HCT116 (cell line): ENCODE measurements at regions not wholly inside any gene's neighbourhood (a gene's known extent, or its start where the extent isn't known, plus 50 kb on each side); places are given as distances from the start of the nearest gene placed in this dataset.

ENCODE experiments used
- ATAC-seq: fragments of 200-7000 bp; cut with Tn5 transposase; 2 replicates; pipeline ENCODE4 v1.9.1; 2020; ENCODE audit warnings: mild to moderate bottlenecking, moderate library complexity
- BruUV-seq: library from RNA; stranded (reverse); fragments of 400-500 nt; replicated peaks from 2 replicates; lab custom pipeline; 2021; lab: Mats Ljungman, UMichigan
- CTCF ChIA-PET: fragments of 300-600 bp; sonication (Branson Sonifier 250); formaldehyde crosslinking; loops from one replicate; lab custom pipeline; 2021; ENCODE audit warnings: antibody characterized with exemption; lab: Charles Lee
- POLR2A ChIA-PET: fragments of 300-600, 350-600 bp; sonication (Branson Sonifier 250); formaldehyde crosslinking; loops from one replicate; lab custom pipeline; 2021; ENCODE audit warnings: antibody characterized with exemption; lab: Charles Lee
- RAD21 ChIA-PET, 2 experiments: fragments of 300-600 bp; sonication (Branson Sonifier 250); formaldehyde crosslinking; loops; one replicate each; lab custom pipeline; 2023; ENCODE audit warnings: low total read pairs in 2 of 2; ENCODE audit not compliant: uncharacterized antibody in 2 of 2, unreplicated experiment in 2 of 2, low non-redundant PET in 1 of 2; lab: Charles Lee
- DNase-seq: peaks from one replicate; pipeline ENCODE4 v3.0.0-alpha.2; 2010; ENCODE audit warnings: low read depth, low spot score
- H2AFZ ChIP-seq: fragments of 200-600 bp; shearing (Covaris generic), sonication (generic); 2 replicates; pipeline ENCODE4 v1.6.1; 2017; ENCODE audit warnings: low read depth, mixed run types, mixed read lengths, antibody characterized with exemption, low read length; ENCODE audit not compliant: poor library complexity, severe bottlenecking
- H3K27ac ChIP-seq: 2 replicates; pipeline ENCODE4 v1.5.1; 2012; ENCODE audit warnings: low read depth, low read length
- H3K27me3 ChIP-seq: fragments of 200-600 bp; sonication (generic); 2 replicates; pipeline ENCODE4 v1.6.1; 2016; ENCODE audit warnings: mixed run types, low read length, mixed read lengths; ENCODE audit not compliant: insufficient read depth
- H3K36me3 ChIP-seq, 2 experiments: fragments of 200-500 bp in 1 of 2; fragments of 200-600 bp in 1 of 2; sonication (Bioruptor generic) in 1 of 2; sonication (generic) in 1 of 2; 2 replicates each; pipeline versions ENCODE4 v1.5.1 to v1.6.1; 2014 to 2016; ENCODE audit warnings: low read length in 2 of 2, inconsistent platforms in 1 of 2, mixed read lengths in 1 of 2, mixed run types in 1 of 2; ENCODE audit not compliant: insufficient read depth in 2 of 2, control insufficient read depth in 1 of 2
- H3K4me1 ChIP-seq, 2 experiments: fragments of 200-600 bp in 1 of 2; sonication (generic) in 1 of 2; 2 replicates each; pipeline versions ENCODE4 v1.5.1 to v1.6.1; 2012 to 2017; ENCODE audit warnings: low read length in 2 of 2, inconsistent platforms in 1 of 2, mild to moderate bottlenecking in 1 of 2, mixed read lengths in 1 of 2, mixed run types in 1 of 2, moderate library complexity in 1 of 2; ENCODE audit not compliant: insufficient read depth in 2 of 2, control insufficient read depth in 1 of 2
- H3K4me2 ChIP-seq: fragments of 200-600 bp; sonication (generic); 2 replicates; pipeline ENCODE4 v1.6.1; 2017; ENCODE audit warnings: mixed run types, low read length, mixed read lengths
- H3K4me3 ChIP-seq, 2 experiments: fragments of 200-600 bp in 1 of 2; sonication (generic) in 1 of 2; replicated peaks in 1 of 2; 2 replicates each; pipeline ENCODE4 v1.5.1; 2011 to 2016; ENCODE audit warnings: low read length in 2 of 2, control low read depth in 1 of 2, low read depth in 1 of 2, mild to moderate bottlenecking in 1 of 2, mixed read lengths in 1 of 2, mixed run types in 1 of 2
- H3K79me2 ChIP-seq: fragments of 200-600 bp; sonication (generic); 2 replicates; pipeline ENCODE4 v1.6.1; 2017; ENCODE audit warnings: mild to moderate bottlenecking, mixed run types, low read length, moderate library complexity, mixed read lengths; ENCODE audit not compliant: insufficient read depth
- H3K9ac ChIP-seq: fragments of 200-600 bp; sonication (generic); 2 replicates; pipeline ENCODE4 v1.6.1; 2016; ENCODE audit warnings: low read length, mixed read lengths
- H3K9me2 ChIP-seq: fragments of 200-600 bp; sonication (generic), shearing (Covaris generic); 2 replicates; pipeline ENCODE4 v1.6.1; 2017; ENCODE audit warnings: mixed run types, mild to moderate bottlenecking, moderate library complexity; ENCODE audit not compliant: insufficient read depth
- H3K9me3 ChIP-seq, 2 experiments: fragments of 200-500 bp in 1 of 2; fragments of 200-600 bp in 1 of 2; sonication (Bioruptor generic) in 1 of 2; sonication (generic) in 1 of 2; 2 replicates each; pipeline ENCODE4 v1.6.1; 2014 to 2017; ENCODE audit warnings: low read length in 2 of 2, mixed read lengths in 2 of 2, inconsistent platforms in 1 of 2, low read depth in 1 of 2, mild to moderate bottlenecking in 1 of 2, mixed run types in 1 of 2, moderate library complexity in 1 of 2; ENCODE audit not compliant: control insufficient read depth in 1 of 2, insufficient read depth in 1 of 2
- H4K20me1 ChIP-seq: fragments of 200-600 bp; sonication (generic), shearing (Covaris generic); 2 replicates; pipeline ENCODE4 v1.6.1; 2017; ENCODE audit warnings: mixed run types, mild to moderate bottlenecking, moderate library complexity; ENCODE audit not compliant: insufficient read depth
- CBX3 ChIP-seq: IDR thresholded peaks from 2 replicates; pipeline ENCODE4 v1.6.1; 2012; ENCODE audit warnings: low read depth
- CEBPB ChIP-seq: IDR thresholded peaks from 2 replicates; pipeline ENCODE4 v1.6.1; 2012; ENCODE audit warnings: low read depth
- EGR1 ChIP-seq: IDR thresholded peaks from 2 replicates; pipeline ENCODE4 v1.6.1; 2012; ENCODE audit warnings: low read depth
- ELF1 ChIP-seq: IDR thresholded peaks from 2 replicates; pipeline ENCODE4 v1.6.1; 2012; ENCODE audit warnings: low read depth, borderline replicate concordance
- EZH2 ChIP-seq: fragments of 200-600 bp; sonication (generic); IDR thresholded peaks from 2 replicates; pipeline ENCODE4 v1.6.1; 2017; ENCODE audit warnings: antibody characterized with exemption, mixed run types
- EZH2phosphoT487 ChIP-seq: fragments of 200-600 bp; IDR thresholded peaks from 2 replicates; pipeline ENCODE4 v1.6.1; 2018; ENCODE audit warnings: antibody characterized with exemption, borderline replicate concordance
- FOSL1 ChIP-seq: IDR thresholded peaks from 2 replicates; pipeline ENCODE4 v1.6.1; 2012; ENCODE audit warnings: low read depth
- JUND ChIP-seq: IDR thresholded peaks from 2 replicates; pipeline ENCODE4 v1.6.1; 2012
- POLR2A ChIP-seq: IDR thresholded peaks from 2 replicates; pipeline ENCODE4 v1.7.0; 2011; ENCODE audit warnings: borderline replicate concordance; ENCODE audit not compliant: insufficient read depth, insufficient read length; ENCODE audit errors: extremely low read depth
- RAD21 ChIP-seq: IDR thresholded peaks from 2 replicates; pipeline ENCODE4 v1.6.1; 2012; ENCODE audit warnings: low read depth, mild to moderate bottlenecking
- REST ChIP-seq: IDR thresholded peaks from 2 replicates; pipeline ENCODE4 v1.6.1; 2012; ENCODE audit warnings: low read depth
- SIN3A ChIP-seq: IDR thresholded peaks from 2 replicates; pipeline ENCODE4 v1.6.1; 2012; ENCODE audit warnings: low read depth
- SP1 ChIP-seq: IDR thresholded peaks from 2 replicates; pipeline ENCODE4 v1.6.1; 2012; ENCODE audit warnings: low read depth
- SRF ChIP-seq: IDR thresholded peaks from 2 replicates; pipeline ENCODE4 v1.6.1; 2012; ENCODE audit warnings: low read depth
- TCF7L2 ChIP-seq: IDR thresholded peaks from 2 replicates; pipeline ENCODE4 v1.7.0; 2011; ENCODE audit warnings: borderline replicate concordance, inconsistent platforms; ENCODE audit not compliant: insufficient read depth, insufficient read length; ENCODE audit errors: extremely low read depth
- YY1 ChIP-seq: IDR thresholded peaks from 2 replicates; pipeline ENCODE4 v1.6.1; 2011; ENCODE audit warnings: low read length, low read depth, moderate library complexity, mild to moderate bottlenecking; ENCODE audit not compliant: insufficient replicate concordance; ENCODE audit errors: extremely low read depth
- ZFX ChIP-seq: fragments of 450-650 bp; IDR thresholded peaks from 2 replicates; pipeline ENCODE4 v1.6.1; 2017
- intact Hi-C: fragments of 100-400 bp; cut with micrococcal nuclease; formaldehyde crosslinking; loops from 2 replicates; pipeline ENCODE4 v1.10.0; 2022

GRCh38 chr10:120039826-120040225 is 147.3 kb downstream of the SEC23IP start:
- POLR2A ChIA-PET = no interaction called here

More at GRCh38 chr10:120039826-120040225, 147.3 kb downstream of the SEC23IP start:
- intact Hi-C loops = no loop called here
- Histone ChIP-seq H3K9me3 (no peaks in the 10 kb centered on the region), H3K79me2 (no peaks in the 10 kb centered on the region), H2AFZ (no peak overlapping the region), H3K9ac (no peak overlapping the region), H3K4me1 (no peaks in the 10 kb centered on the region), H3K27me3 (peaks cover 28% of the 10 kb centered on the region; the same call in 1 of the 2 replicates), H3K36me3 (no peaks in the 10 kb centered on the region), H3K9me2 (no peaks in the 10 kb centered on the region), H3K27ac (no peak overlapping the region), H3K4me2 (no peak overlapping the region), H3K4me3 (no peak overlapping the region), H4K20me1 (no peaks in the 10 kb centered on the region)
- DNase-seq (no peak), ATAC-seq (no peak)
- BruUV-seq = no TSS peak
- no peak for TF ChIP-seq CBX3
- TF ChIP-seq TCF7L2 = no peak
- TF ChIP-seq CEBPB = no peak
- TF ChIP-seq FOSL1 = no peak
- no peak for TF ChIP-seq SP1
- no peak for TF ChIP-seq REST
- no peak for TF ChIP-seq EGR1
- TF ChIP-seq EZH2phosphoT487 = no peak
- TF ChIP-seq SIN3A = no peak
- TF ChIP-seq EZH2 = no peak
- no peak for TF ChIP-seq POLR2A
- no peak for TF ChIP-seq YY1
- no peak for TF ChIP-seq RAD21
- TF ChIP-seq ZFX = no peak
- no peak for TF ChIP-seq JUND
- TF ChIP-seq SRF = no peak
- no peak for TF ChIP-seq ELF1
- ChIA-PET CTCF (no interaction called here), RAD21 (no interaction called here)
